ENCODE measurements at regions not wholly inside any gene's neighbourhood (a gene's known extent, or its start where the extent isn't known, plus 50 kb on each side); places are given as distances from the start of the nearest gene placed in this dataset.
"Not testable (repeated sequence)": the region's sequence is repeated elsewhere in the genome, so short reads cannot be mapped to it uniquely, and the experiment has no call there.

DNA sequence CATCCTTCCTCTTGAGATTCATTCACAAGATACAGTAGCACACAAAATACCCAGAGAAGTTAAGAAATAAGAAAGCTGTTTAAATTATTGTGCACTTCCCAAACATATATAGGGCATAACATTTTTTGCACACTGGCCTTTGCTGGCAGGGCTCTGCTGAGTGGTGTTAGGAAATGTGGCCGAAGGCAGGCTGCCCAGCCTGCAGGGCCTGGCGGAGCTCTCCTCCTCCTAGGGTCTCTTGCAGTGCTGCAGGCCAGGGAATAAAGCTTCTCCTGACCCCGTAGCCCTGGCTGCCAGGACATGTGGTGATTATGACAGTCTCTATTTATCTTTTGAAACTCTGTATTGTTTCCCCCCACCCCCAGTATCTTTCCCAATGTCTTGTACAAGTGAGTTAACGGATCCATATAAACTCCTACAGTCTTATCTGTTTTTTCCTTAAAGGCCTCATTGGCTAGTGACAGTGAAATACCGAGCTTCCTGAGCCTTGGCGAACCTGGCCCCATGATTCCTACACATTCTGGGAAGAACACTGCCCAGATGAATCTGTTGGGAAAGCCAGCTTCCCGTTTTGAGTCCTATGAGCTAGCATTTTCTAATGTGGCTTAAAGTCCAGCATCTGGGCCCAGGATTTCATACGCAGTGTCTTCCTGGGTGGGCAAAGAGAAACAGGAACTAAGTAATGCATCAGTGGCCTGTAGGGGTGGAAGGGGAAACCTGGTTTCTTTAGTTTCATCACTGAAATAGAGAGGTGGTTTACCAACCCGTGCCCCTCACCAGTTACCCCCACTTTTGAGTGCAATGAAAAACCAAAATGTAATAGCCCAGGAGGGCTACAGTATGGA is 310.3 kb downstream of the BCL2L11 start:
- not testable (repeated sequence) for DNase-seq

DNA sequence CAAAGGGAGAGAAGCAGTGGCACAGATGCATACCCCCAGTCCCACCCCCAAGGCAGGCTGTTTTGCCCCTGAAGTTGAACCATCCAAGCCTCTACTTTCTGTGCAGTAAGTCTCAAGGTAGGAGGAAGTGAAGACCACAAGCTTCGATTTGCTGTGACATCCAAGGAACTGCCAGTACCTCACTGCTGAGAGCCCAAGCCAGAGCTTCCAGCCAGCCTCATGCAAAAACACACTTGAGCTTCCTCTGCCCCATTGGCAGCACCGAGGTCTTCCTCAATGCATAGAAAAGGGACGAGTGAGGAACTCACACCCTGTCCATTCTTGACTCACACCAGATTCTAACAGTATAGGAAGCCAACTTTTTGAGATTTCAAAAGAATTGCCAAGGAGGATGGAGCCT is 311.7 kb downstream of the BCL2L11 start:
- not testable (repeated sequence) for DNase-seq

DNA sequence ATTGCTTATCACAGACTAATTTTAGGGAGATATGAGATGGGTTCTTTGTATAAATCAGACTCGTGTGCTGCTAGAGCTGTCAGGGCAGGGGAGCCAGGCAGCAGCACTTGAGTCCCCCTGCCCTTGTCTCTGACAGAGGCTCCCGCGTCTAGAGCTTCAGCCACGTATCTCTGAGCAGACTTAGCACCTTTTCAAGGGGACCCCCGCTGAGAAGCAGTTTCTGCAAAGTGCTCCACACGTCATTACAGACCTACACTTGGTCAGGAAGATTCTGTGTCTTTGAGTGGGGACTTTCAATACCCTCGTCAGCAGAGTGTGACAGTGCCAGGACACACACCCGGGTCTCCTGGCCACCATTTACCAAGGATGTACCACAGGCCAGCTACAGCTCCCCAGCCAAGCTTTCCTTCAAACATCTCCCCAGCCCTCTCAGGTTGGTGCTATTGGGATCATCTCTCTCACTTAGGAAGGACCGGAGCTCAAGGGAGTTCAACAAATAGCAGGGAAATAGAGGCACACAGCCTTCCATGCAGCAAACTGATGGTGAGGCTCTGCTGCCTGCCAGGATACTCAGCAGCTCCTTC is 312.3 kb downstream of the BCL2L11 start:
- not testable (repeated sequence) for DNase-seq

DNA sequence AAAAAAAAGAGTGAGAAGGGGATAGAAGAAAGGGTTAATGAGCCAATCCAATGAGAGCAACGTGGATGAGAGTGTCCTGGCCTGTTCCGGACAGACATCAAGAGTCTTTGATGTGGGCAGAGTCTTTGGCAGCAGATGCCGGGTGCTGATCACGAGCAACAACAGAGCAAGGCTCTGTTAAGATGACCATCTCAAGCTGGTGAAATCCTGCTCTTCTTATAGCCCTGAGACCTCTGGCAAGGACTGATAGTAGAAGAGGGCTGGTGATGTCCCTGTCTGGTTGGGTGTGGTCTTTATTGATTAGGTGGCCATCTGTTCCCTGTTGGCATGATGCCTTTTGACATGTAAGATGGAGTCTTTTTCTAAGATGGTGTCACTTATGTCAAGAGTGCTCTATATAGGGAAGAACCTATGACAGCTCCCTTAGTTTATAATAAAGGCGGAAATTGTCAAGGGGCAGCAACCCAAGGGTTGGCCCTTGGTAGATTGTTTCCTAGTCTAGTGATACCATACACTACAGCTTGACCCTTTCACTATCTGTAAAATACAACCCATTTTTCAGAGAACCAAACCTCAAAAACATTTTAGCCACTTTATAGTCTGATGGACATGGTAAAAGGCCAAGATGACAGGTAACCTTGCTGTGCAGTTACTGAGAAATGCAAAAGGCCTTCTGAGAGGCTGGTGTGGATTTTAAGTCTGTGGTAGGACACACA is 313.3 kb downstream of the BCL2L11 start:
- DNase-seq = not testable (repeated sequence)

DNA sequence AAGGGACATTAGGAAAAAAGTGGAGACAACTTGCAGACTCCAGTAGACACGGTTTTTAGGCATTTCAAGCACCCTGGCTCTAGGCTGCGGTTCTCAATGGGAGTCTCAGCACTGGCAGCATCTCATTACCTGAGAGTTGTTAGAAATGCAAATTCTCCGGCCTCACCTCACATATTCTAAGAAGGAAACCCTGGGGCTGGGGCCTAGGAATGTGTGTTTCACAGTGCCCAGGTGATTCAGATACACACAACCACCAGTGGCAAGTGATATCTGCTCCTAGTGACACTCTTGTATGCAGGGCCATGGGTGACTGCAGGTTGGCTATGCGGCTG is 313.9 kb downstream of the BCL2L11 start:
- DNase-seq = not testable (repeated sequence)

DNA sequence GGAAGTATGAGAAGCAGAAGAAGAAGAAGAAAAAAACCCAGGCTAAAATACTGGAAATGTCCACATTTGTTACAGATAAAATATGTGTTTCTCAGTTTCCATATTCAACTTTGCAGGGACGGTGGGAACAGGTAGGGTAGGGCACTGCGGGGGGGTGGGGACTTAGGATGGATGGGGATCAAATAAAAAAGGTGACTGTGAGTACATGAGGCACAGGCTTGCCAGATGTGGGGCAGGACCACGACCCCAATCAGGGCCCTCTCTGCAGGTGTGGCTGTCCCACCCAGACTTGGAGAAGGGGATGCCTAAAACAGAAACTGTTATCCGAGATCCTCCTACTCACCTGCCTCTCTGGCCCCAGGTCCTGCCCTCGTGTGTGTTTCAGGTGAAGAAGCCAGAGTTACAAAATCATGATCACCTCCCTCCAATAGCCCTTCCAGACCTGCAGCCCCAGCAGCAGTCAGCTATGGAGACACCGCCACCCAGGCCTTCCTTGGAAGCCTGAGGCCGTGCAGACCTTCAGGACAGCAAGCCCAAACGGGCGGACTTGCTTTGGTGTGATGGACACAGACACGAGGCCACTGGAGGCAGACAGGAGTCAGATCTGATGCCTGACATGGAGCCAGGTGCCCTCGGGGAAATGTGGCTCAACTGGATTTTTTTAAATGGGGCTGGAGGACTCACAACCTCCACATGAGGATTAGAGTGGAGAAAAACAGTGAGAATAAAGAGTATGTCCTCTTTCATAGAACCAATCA is 315.0 kb downstream of the BCL2L11 start:
- not testable (repeated sequence) for DNase-seq

DNA sequence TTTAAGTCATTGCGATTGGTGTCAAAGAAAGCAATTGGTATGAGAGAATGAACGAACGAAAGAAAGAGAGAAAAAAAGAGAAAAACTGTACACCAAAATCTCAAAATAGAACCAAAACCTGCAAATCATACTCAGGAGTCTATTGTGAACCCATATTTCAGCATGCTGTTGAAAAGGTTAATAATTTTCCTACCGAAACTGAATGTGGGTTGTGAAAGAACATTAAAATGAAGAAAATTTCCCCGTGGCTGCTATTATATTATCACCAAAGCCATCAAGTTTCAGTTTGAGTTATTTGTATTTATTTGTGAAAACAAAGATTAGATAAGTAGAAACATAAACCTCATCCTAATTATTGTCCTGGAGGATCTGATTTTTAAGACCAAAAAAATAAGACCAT is 315.7 kb downstream of the BCL2L11 start:
- DNase-seq = not testable (repeated sequence)

DNA sequence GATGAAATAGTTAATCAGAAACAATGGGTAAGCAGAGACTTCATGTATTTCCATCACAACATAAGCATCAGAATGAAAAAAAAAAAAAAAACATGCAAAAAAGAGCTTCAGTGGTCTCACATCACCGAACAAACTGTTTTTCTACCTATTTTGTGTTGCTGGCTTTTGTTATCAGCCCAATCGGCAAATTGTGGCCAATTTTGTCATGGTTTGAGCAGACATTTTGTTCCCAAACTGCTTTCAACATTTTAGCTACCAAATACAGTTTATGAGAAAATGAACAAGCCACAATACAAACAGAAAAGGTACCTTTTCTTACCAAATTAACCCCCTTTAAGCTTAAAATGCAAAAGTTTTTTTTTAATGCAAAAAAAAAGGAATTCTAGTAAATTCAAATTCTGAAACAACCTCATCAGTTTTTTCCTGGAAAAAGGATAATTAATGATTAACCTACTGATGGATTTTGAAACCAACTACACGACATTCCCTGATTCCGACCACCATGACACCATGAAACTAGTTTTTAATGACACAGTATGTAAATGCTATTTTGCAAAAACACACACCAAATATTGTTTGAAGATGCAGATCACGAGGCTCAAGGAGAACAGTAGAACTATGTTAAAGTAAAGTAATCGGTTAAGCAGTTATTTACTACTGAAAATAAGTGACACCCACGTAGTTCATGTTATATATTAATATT is 316.7 kb downstream of the BCL2L11 start:
- DNase-seq = not testable (repeated sequence)

DNA sequence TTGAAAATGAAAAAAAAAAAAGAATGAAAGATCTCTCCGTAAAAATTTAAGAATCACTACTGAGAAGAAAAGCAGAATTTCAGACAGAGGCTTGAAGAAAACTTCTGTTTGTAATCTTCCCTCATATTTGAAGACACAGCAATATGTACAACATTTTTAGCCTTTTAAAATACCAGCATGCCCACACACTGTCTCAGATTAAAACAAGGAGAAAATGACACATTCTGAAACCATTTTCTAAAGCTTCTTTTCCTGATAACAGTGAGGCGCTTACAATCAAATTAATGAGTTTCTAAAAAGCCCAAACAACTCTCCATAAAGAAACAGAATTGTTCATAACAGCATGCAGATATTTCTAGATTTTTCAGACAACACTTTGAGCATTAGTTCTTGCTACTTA is 317.4 kb downstream of the BCL2L11 start:
- not testable (repeated sequence) for DNase-seq

DNA sequence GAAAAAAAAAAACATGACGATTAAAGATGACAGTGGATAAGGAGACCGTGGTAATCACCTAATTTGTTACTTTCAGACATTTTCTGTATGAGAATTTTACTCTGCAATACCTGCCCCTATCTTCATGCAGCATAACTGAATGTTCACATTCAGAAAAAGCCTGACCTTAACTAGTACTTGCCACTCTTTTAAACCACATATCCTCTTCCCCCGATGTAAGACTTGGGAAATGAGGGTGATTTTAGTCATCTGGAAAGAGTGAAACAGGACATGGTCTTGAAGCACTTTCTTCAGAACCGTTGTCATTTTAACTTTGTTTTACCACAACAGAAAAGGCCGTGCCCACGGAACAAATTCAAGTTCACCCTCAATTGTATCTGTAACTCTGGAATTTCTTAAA is 318.5 kb downstream of the BCL2L11 start:
- DNase-seq = not testable (repeated sequence)

DNA sequence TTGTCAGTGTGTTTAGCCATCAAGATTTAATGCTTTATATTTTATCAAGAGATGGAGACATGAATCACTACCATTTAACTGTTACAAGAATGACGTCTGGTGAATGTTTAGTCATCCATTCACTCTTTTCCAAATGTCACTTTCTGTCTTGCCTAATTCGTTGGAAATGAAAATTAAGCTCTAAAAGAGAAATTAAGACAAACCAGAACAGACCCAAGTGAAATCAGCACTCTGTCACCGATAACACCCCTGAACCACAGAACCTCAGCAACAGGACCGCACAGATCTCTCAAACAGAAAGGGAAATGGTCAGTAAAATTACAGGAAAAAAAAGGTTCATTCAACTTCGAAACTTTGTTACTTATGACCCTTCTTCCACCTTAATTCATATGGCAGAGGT is 320.9 kb downstream of the BCL2L11 start:
- DNase-seq = not testable (repeated sequence)

DNA sequence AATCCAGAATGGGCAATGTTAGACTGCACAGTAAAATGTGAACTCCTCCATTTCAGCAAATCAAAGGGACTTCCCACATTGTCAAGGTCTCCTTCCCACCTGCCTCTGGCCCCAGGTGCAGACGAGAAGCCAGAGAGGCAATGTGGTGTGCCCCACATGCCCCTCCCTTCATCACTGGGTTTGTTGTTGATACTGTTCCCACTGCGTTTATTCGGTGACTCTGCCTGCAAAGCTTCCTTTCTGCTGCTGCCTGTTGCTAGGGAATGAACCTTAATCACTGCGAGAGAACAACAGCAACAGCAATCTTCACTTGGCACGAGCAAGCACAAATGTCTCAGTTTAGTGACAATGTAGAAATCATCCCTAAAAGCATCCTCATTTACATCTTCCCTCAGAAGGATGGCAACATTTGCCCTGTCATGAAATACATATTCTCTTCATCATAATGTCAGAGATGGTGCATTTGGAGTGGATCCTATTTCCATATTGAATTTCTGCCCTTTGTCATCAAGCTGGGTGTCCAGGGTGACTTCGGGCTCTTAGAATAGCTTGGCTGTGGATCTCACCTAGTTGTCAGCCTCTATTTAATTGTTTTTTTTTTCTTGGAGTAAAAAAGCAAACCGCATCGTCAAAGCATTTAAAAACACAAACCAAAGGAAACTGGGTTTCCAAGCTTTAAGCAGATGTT is 322.2 kb downstream of the BCL2L11 start:
- not testable (repeated sequence) for DNase-seq

DNA sequence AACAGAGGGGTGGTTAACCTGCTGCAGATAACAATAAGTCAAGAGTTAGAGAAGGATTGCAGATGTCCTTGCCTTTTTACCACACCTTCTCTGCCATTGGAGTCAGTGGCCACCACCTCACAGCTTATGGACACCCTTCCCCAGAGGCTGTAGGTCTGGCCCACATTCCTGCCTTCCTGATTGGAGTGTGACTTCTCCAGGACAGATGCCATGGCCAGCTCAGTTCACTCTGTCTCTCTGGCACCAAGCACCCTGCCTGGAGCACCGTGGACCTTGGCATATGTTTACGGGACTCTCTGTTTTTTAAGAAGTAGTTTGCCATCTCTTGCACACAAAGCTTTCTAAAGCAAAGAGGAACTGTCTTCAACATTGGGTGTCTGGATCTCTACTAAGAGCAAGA is 323.8 kb downstream of the BCL2L11 start:
- DNase-seq = not testable (repeated sequence)

DNA sequence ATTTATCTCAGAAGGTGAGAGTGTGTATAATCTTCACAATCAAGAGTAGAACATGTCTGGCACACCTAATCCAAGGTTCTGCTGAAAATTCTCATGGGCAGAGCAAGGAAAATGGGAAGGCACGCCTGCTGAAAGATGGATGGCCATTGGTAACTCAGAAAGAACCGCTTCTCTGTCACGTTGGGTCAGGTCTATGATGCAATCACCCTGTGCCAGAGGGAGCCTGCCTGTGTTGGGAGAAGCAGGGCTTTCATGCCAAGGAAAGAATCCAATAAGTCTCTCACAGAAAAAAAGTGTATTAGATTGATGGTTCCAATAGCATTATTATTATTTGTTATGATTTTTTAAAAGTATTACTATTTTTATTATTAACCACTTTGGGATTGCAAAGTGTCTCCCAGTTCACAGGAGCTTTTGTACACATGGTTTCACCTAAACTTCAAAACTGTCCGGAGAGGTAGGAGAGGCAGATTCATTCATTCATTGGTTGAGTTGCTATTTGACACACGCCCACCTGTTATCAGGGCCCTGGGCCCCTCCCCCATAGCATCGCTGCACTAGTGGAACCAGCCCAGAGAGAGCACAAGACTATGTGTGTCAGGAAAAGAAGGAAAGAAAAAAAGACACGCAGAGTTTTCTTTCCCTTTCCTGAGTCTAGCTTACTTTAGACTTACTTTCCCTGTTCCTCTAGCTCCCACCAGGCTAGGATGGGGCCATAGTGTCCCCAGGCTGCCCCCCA is 324.6 kb downstream of the BCL2L11 start:
- DNase-seq = not testable (repeated sequence)

DNA sequence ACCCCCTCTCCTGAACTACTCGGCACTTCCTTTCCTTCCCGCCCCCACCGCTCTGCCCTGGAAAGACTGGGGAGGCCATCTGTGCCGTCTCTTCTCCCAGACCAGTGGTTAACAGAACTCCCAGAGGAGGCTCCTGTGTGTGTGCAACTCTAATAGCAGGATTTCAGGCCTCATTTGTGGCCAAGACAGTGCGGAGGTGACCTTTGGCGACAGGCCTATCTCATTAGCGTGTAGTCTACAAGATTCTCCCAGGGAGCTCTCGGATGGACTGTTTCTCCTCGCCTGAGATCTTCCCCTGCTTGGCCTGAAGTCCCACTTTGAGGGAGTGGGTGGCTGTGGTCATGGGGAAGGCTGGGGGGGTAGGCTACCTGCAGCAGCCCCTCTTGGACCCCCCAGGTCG is 325.2 kb downstream of the BCL2L11 start:
- not testable (repeated sequence) for DNase-seq

DNA sequence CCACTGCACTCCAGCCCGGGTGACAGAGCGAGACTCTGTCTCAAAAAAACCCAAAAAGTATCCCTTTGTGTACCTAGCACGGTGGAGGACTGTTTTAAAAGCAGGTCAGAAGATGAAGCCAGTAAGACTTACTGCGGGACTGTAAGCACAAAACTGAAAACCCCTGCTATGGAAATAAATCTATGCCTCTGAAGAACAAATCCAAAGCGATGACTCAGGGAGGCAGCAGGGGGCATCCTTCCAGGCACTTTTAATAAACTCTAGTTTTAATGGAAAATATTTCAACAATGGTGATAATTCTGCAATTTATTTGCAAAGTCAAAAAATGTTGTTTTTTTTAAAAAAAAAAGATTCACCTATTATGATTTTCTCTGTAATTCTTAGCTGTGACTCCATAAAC is 326.8 kb downstream of the BCL2L11 start:
- DNase-seq = not testable (repeated sequence)

DNA sequence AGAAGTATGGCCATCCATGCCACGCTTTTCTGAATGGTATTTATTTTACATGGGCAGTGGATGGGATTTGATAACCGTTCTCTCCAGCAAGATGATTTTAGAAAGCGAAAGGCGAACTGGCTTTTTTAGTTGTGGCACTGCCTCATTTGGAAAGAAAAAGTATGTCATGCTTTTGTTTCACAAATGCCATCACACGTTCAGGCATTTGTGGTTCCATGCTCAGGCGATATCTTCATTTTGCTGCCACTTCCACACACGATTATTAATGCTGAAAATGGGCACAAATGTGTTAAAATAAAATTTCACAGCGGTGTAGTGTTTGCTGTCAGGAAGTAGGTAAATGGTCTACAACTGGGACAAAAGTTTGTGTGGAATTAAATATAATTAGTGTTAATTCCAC is 328.1 kb downstream of the BCL2L11 start:
- not testable (repeated sequence) for DNase-seq

DNA sequence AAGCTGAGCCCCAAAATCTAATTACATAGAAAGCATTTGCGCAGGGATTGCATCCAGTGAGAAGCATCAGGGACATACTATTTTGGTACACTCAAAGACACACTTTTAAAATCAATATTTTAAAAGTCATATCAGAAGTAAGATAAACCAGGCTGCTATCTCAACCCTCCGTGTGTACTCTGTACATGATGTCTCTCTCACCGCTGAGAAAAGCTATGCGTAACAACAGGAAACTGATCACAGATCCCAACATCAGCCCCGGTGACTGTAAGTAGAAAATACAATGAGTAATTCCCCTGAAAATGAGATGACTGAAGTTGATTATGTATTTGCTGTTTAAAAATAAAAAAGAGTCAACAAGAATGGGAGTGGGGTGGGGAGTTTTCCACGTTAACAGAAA is 329.8 kb downstream of the BCL2L11 start:
- not testable (repeated sequence) for DNase-seq

DNA sequence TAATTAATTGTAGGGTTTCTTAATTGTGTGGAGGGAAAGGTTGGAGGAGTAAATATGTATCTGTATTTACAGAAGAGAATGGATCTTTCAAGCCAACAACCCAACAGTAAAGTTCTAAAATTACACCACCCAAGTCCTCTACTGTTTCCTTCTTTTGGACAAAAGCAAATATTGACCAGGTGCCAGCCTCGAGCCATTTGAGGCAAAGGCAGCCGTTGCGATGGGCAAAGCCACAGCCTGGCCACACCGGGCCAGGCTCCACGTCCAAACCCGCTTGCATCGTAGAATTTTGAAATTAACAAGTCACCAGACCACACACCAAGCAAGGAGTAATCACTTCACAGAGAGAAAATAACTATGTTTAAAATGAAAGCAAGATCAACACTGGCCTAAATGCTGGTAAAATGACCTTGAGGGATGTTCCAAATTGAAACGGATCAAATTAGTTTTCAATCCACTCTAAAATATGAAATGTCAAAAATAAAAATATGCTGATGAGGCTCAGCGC is 331.0 kb downstream of the BCL2L11 start:
- not testable (repeated sequence) for DNase-seq

DNA sequence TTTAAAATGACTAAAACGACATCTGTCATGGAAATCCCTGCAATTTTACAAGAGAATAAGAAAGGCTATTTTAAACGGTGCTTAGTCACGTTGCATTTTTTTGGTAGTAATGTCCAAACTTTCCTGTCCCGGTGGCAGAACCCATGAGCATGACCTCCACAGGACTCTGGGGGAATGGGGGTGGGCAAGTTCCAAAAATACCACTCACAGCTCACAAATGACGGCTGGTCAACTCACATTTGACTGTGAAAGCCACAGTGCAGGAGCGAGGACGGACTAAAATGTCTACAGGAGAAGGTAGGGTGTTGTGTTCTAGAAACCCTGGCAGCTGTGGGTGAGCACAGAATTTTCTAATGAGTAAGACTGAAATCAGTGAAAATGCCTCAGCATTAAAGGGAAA is 331.5 kb downstream of the BCL2L11 start:
- not testable (repeated sequence) for DNase-seq

DNA sequence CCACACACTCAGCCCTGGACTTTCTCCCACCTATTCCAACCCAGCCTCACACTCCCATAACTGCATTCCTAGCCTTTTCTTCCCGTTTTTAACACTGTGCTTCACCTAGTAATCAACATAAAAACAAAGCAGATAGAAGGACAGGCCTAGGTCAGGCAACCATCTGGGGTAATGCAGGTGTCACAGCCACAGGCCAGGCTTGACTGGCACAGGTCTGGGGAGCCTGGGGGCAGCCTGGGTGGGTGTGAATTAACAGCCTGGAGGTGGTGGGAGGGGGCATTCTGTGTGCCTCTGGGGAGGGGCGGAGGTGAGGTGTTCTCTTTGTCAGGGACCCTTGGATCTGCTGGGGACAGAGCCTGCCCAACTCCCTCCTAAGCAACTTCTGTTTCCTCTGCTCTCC is 332.6 kb downstream of the BCL2L11 start:
- DNase-seq = not testable (repeated sequence)

Data from KG1 (cell line).